ENCODE measurements at regions not wholly inside any gene's neighbourhood (a gene's known extent, or its start where the extent isn't known, plus 50 kb on each side); places are given as distances from the start of the nearest gene placed in this dataset.

GRCh38 chr4:31983677-31984076, 1263.5 kb downstream of the PCDH7 start:
- no peak for DNase-seq (ENCODE audit: extremely low read depth, low read depth)
- TF ChIP-seq, protein P1, sequence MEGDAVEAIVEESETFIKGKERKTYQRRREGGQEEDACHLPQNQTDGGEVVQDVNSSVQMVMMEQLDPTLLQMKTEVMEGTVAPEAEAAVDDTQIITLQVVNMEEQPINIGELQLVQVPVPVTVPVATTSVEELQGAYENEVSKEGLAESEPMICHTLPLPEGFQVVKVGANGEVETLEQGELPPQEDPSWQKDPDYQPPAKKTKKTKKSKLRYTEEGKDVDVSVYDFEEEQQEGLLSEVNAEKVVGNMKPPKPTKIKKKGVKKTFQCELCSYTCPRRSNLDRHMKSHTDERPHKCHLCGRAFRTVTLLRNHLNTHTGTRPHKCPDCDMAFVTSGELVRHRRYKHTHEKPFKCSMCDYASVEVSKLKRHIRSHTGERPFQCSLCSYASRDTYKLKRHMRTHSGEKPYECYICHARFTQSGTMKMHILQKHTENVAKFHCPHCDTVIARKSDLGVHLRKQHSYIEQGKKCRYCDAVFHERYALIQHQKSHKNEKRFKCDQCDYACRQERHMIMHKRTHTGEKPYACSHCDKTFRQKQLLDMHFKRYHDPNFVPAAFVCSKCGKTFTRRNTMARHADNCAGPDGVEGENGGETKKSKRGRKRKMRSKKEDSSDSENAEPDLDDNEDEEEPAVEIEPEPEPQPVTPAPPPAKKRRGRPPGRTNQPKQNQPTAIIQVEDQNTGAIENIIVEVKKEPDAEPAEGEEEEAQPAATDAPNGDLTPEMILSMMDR (IDR thresholded peaks at IDR 0.05; ENCODE audit: low read depth, low read length, missing control alignments) = no peak
- H3K4me3 ChIP-seq (replicated peaks; ENCODE audit: low read depth, low read length) = no peak overlapping the region

GRCh38 chr4:31984872-31985271, 1264.7 kb downstream of the PCDH7 start:
- H3K4me3 ChIP-seq (replicated peaks; ENCODE audit: low read depth, low read length) = no peak overlapping the region
- TF ChIP-seq, protein P1 (IDR thresholded peaks at IDR 0.05; ENCODE audit: low read depth, low read length, missing control alignments) = no peak
- DNase-seq (ENCODE audit: extremely low read depth, low read depth) = no peak

DNA sequence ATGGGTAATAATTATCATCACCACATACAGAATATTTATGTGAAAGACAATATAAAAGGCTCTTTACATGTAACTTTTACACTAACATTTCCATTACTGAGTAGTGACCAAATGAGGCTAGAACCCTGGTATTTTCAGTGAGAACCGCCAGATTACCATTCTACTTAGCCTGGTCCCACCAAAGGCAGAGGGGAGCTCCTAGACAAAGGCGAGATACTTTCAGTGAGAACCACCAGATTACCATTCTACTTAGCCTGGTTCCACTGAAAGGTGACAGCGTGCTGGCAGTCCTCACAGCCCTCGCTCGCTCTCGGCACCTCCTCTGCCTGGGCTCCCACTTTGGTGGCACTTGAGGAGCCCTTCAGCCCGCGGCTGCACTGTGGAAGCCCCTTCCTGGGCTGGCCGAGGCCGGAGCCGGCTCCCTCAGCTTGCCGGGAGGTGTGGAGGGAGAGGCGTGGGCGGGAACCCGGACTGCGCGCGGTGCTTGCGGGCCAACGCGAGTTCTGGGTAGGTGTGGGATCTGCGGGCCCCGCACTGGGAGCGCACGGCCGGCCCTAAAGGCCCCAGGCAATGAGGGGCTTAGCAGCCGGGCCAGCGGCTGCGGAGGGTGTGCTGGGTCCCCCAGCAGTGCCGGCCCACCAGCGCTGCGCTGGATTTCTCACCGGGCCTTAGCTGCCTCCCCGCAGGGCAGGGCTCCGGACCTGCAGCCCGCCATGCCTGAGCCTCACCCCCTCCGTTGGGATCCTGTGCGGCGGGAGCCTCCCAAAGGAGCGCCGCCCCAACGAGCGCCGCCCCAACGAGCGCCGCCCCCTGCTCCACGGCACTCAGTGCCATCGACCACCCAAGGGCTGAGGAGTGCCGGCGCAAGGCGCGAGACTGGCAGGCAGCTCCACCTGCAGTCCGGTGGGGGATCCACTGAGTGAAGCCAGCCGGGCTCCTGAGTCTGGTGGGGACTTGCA, 1276.1 kb downstream of the PCDH7 start:
- TF ChIP-seq, protein P1 (IDR thresholded peaks at IDR 0.05; ENCODE audit: low read depth, low read length, missing control alignments) = no peak
- no peak overlapping the region for H3K4me3 ChIP-seq (replicated peaks; ENCODE audit: low read depth, low read length)
- no peak for DNase-seq (ENCODE audit: extremely low read depth, low read depth)

GRCh38 chr4:31998807-31999206, 1278.6 kb downstream of the PCDH7 start:
- no peak overlapping the region for H3K4me3 ChIP-seq (replicated peaks; ENCODE audit: low read depth, low read length)
- DNase-seq (ENCODE audit: extremely low read depth, low read depth) = no peak
- TF ChIP-seq, protein P1 (IDR thresholded peaks at IDR 0.05; ENCODE audit: low read depth, low read length, missing control alignments) = no peak

DNA sequence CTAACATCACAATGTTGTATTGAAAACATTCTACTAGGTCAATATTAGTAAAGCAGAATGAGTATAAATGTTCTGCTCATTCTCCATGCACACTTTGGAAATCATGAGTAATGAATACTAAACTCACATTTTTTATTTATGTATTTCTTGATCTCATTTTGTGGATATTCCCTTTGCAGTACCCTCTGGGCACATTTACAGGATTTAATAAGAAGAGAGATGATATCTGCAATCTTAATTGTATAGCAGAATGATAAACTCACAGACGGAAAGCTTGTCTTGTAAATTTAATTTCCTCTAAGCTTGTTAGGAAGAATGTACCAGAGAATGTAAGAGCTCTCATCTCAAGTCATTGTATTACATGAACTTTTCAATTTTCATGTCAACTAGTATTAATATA, 1279.7 kb downstream of the PCDH7 start:
- H3K4me3 ChIP-seq (replicated peaks; ENCODE audit: low read depth, low read length) = no peak overlapping the region
- TF ChIP-seq, protein P1 (IDR thresholded peaks at IDR 0.05; ENCODE audit: low read depth, low read length, missing control alignments) = no peak
- no peak for DNase-seq (ENCODE audit: extremely low read depth, low read depth)

DNA sequence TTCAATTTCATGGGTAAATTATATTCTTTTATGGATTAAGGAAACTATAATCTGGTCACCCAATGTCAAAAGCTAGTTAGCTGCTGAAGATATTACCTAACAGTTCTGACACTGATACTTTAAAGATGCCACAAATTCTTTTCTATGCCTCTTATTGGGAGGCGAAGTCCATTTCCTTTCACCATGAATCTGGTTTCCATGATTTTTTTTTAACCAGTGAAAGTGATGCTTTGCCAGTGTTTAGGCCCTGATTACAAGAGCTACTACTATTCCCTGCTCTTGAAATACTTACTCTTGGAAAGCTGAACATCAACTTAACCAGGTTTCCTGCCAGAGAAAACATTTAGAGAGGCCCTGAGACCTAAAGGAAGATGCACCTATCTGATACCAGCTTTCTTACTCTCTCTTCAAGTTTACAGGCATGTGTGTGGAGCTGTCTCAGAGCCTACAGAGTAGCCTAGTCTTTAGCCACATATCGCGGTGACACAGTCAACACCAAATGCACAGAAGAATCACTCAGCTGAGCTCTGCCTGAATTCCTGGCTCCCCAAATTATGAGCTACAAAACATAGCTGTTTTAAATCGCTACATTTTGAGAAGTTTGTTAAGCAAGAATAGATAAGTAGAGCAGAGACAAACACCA, 1280.8 kb downstream of the PCDH7 start:
- DNase-seq (ENCODE audit: extremely low read depth, low read depth) = no peak
- no peak overlapping the region for H3K4me3 ChIP-seq (replicated peaks; ENCODE audit: low read depth, low read length)
- TF ChIP-seq, protein P1 (IDR thresholded peaks at IDR 0.05; ENCODE audit: low read depth, low read length, missing control alignments) = no peak

Measured in HFF-Myc (cell line).